Neural progenitor cell (in vitro differentiated cells): ENCODE measurements at regions not wholly inside any gene's neighbourhood (a gene's known extent, or its start where the extent isn't known, plus 50 kb on each side); places are given as distances from the start of the nearest gene placed in this dataset.

Experiments used
- CTCF ChIP-seq: fragments of 200-600 bp; sonication (generic); IDR thresholded peaks from 2 replicates; pipeline ENCODE4 v1.5.1; 2017; ENCODE audit warnings: antibody characterized with exemption, mild to moderate bottlenecking
- EZH2 ChIP-seq: fragments of 200-600 bp; sonication (generic); IDR thresholded peaks from 2 replicates; pipeline ENCODE4 v1.6.1; 2017; ENCODE audit warnings: antibody characterized with exemption, mild to moderate bottlenecking, moderate library complexity

GRCh38 chr12:90080616-90081015, 372.0 kb upstream of the ATP2B1 start:
- TF ChIP-seq CTCF (no peak), EZH2 (no peak)
